OCI-LY3 (cell line): ENCODE measurements at regions not wholly inside any gene's neighbourhood (a gene's known extent, or its start where the extent isn't known, plus 50 kb on each side); places are given as distances from the start of the nearest gene placed in this dataset.

Experiments
- EZH2phosphoT487 ChIP-seq: fragments of 200-600 bp; shearing (Covaris generic); IDR thresholded peaks from 2 replicates; pipeline ENCODE4 v1.6.1; 2018; ENCODE audit warnings: antibody characterized with exemption, mixed run types, low read depth
- TF ChIP-seq, protein P1 (sequence below): fragments of 200-600, 300-600 bp; sonication (generic); IDR thresholded peaks from 2 replicates; pipeline ENCODE4 v1.5.1; 2014; ENCODE audit warnings: antibody characterized with exemption, low read length, low read depth

DNA sequence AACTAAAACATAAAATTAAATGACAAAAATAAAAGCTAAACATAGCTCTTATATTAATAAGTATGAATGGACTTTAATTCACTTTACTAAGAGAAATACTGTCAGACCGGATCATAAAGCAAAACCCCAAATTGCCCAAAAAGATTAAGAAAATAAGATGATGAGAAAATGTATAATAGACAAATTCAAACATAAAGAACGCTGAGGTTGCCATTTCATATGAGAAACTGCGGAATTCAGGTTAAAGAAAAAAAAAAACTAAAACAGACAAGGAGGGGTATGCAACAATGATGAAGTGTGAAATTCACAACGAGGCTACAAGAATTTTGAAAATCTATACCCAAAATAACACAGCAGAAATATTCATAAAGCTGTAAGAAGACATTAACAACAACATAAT is 133.6 kb upstream of the JUN start:
- TF ChIP-seq, protein P1, sequence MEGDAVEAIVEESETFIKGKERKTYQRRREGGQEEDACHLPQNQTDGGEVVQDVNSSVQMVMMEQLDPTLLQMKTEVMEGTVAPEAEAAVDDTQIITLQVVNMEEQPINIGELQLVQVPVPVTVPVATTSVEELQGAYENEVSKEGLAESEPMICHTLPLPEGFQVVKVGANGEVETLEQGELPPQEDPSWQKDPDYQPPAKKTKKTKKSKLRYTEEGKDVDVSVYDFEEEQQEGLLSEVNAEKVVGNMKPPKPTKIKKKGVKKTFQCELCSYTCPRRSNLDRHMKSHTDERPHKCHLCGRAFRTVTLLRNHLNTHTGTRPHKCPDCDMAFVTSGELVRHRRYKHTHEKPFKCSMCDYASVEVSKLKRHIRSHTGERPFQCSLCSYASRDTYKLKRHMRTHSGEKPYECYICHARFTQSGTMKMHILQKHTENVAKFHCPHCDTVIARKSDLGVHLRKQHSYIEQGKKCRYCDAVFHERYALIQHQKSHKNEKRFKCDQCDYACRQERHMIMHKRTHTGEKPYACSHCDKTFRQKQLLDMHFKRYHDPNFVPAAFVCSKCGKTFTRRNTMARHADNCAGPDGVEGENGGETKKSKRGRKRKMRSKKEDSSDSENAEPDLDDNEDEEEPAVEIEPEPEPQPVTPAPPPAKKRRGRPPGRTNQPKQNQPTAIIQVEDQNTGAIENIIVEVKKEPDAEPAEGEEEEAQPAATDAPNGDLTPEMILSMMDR = no peak
- TF ChIP-seq EZH2phosphoT487 = no peak
